Naive thymus-derived CD4-positive, alpha-beta T cell (primary cell): ENCODE measurements at regions not wholly inside any gene's neighbourhood (a gene's known extent, or its start where the extent isn't known, plus 50 kb on each side); places are given as distances from the start of the nearest gene placed in this dataset.
A peak's percentile ranks its signal among the peaks of the same experiment; 100 is the strongest.

Experiments used
- ATAC-seq: fragments of 150-1000 bp; cut with Tn5 transposase; 2 replicates; pipeline ENCODE4 v1.10.0; 2021; ENCODE audit warnings: mild to moderate bottlenecking, moderate library complexity
- CTCF ChIA-PET: fragments of 350-600 bp; sonication (Branson Sonifier 250); formaldehyde crosslinking; loops from one replicate; lab custom pipeline; 2021; ENCODE audit warnings: antibody characterized with exemption; lab: Charles Lee
- POLR2A ChIA-PET: fragments of 350-600 bp; sonication (Branson Sonifier 250); formaldehyde crosslinking; loops from one replicate; lab custom pipeline; 2021; ENCODE audit warnings: antibody characterized with exemption, inconsistent platforms; lab: Charles Lee
- DNase-seq, 9 donors: peaks; one replicate each; pipeline versions ENCODE4 v3.0.0 to v3.0.0-alpha.2; 2020 to 2022; ENCODE audit warnings: mixed read lengths in 1 of 9
- H3K27ac ChIP-seq: one replicate; pipeline ENCODE4 v1.7.0; 2013; ENCODE audit warnings: mild to moderate bottlenecking, low read depth, low read length, moderate library complexity
- H3K27me3 ChIP-seq, 2 donors: one replicate each; pipeline ENCODE4 v1.7.0; 2013; ENCODE audit warnings: low read length in 2 of 2, mild to moderate bottlenecking in 2 of 2, moderate library complexity in 2 of 2; ENCODE audit not compliant: control insufficient read depth in 2 of 2, insufficient read depth in 2 of 2
- H3K36me3 ChIP-seq, 3 experiments: 1 replicate in 2 of 3; 2 replicates in 1 of 3; pipeline ENCODE4 v1.7.0; 2013; ENCODE audit warnings: low read length in 3 of 3, mild to moderate bottlenecking in 3 of 3, moderate library complexity in 1 of 3; ENCODE audit not compliant: insufficient read depth in 3 of 3, control insufficient read depth in 2 of 3
- H3K4me1 ChIP-seq, 2 donors: one replicate each; pipeline ENCODE4 v1.7.0; 2013; ENCODE audit warnings: low read length in 2 of 2, mild to moderate bottlenecking in 2 of 2, moderate library complexity in 1 of 2; ENCODE audit not compliant: control insufficient read depth in 2 of 2, insufficient read depth in 2 of 2
- H3K4me3 ChIP-seq: 2 replicates; pipeline ENCODE4 v1.7.0; 2013; ENCODE audit warnings: mild to moderate bottlenecking, low read length
- H3K9me3 ChIP-seq, 3 experiments: 1 replicate in 2 of 3; 2 replicates in 1 of 3; pipeline ENCODE4 v1.7.0; 2013; ENCODE audit warnings: low read length in 3 of 3; ENCODE audit not compliant: control insufficient read depth in 2 of 3
- H3K27ac Mint-ChIP-seq, 9 donors: one replicate each; pipeline ENCODE4 v1.8.0; 2020 to 2022; ENCODE audit warnings: mixed read lengths in 9 of 9, mild to moderate bottlenecking in 8 of 9, moderate library complexity in 5 of 9, inconsistent platforms in 2 of 9
- H3K27me3 Mint-ChIP-seq, 5 donors: one replicate each; pipeline ENCODE4 v1.8.0; 2021 to 2022; ENCODE audit warnings: mixed read lengths in 5 of 5, mild to moderate bottlenecking in 1 of 5
- H3K36me3 Mint-ChIP-seq, 5 donors: one replicate each; pipeline ENCODE4 v1.8.0; 2020 to 2022; ENCODE audit warnings: mixed read lengths in 5 of 5, mild to moderate bottlenecking in 3 of 5, inconsistent platforms in 1 of 5
- H3K4me1 Mint-ChIP-seq, 7 donors: one replicate each; pipeline ENCODE4 v1.8.0; 2020 to 2022; ENCODE audit warnings: mixed read lengths in 7 of 7, mild to moderate bottlenecking in 3 of 7, inconsistent platforms in 1 of 7
- H3K4me3 Mint-ChIP-seq, 10 donors: one replicate each; pipeline ENCODE4 v1.8.0; 2020 to 2022; ENCODE audit warnings: mild to moderate bottlenecking in 10 of 10, mixed read lengths in 10 of 10, moderate library complexity in 6 of 10, inconsistent platforms in 2 of 10
- H3K9me3 Mint-ChIP-seq, 11 donors: one replicate each; pipeline ENCODE4 v1.8.0; 2020 to 2022; ENCODE audit warnings: mixed read lengths in 11 of 11, mild to moderate bottlenecking in 4 of 11, inconsistent platforms in 1 of 11, moderate library complexity in 1 of 11
- intact Hi-C, 2 donors: fragments of 100-400 bp; cut with micrococcal nuclease; formaldehyde crosslinking; loops; one replicate each; pipeline ENCODE4 v1.15.1; 2023

DNA sequence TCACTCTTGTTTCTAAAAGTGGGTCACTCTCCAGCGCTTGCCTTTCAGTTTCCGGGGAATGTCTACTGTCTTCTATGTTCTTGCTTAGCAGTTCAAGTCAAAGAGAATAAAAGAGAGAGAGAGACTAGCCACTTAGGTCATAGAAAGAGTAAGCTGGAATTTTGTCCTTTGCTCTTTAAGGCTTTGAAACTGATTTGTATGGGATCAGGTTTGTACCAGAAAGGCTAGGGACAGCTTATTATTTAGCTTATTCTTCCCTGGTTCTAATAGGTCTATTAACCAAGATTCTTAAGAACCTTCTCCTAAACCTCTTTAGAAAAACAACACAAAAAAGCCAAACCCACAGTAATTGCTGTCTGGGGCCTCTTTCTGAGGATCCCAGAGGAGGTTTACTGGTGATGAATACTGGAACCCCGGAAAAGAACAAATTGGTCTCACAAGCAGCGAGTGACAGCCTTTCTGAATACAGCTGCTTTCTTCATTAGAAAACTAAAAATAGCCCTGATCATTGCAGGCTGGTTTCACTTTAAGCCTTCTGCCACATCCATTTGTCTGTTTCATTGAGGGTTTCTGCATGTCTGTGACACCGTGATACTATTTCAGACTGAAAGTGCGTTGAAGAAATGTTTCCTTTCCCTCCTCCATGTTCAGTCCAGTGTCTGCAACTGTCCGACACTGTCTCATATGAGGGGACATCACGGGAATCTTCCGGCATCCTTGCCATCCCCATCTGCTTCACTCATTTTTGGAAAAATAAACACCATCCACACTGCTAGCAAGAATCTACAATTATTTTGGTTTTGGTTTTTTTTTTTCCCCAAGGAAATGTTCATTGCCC is 75.1 kb upstream of the ATXN1 start:
- peak overlapping the region in 2 of 9 donors; percentile 37 to 74 for H3K27ac Mint-ChIP-seq
- no peaks in the 10 kb centered on the region for H3K27me3 ChIP-seq
- CTCF ChIA-PET, result interaction anchor here (0.7 kb wide), 1 partner anchor 24 kb away, joined by 3 read pairs; no protein-coding TSS in a partner anchor
- intact Hi-C loops, result loop anchor here in 1 of 2 donors (2.0 to 5.0 kb wide), 2 partner anchors 69 to 356 kb away; no protein-coding TSS in a partner anchor
- no peak overlapping the region for H3K27ac ChIP-seq
- H3K9me3 Mint-ChIP-seq, result no peaks in the 10 kb centered on the region
- peaks cover 0 to 20% (median 10%) of the 10 kb centered on the region in 5 donors for H3K27me3 Mint-ChIP-seq
- POLR2A ChIA-PET, result interaction anchor here (0.7 kb wide), 1 partner anchor 428 kb away, joined by 3 read pairs; no protein-coding TSS in a partner anchor
- peak overlapping the region; percentile 40 for H3K4me3 ChIP-seq
- peaks cover 0 to 18% of the 10 kb centered on the region in 2 donors for H3K4me1 ChIP-seq
- H3K36me3 Mint-ChIP-seq, result peaks cover 0 to 4% (median 0%) of the 10 kb centered on the region in 5 donors
- H3K9me3 ChIP-seq, result no peaks in the 10 kb centered on the region
- H3K36me3 ChIP-seq, result no peaks in the 10 kb centered on the region
- ATAC-seq (peak; percentile 38), DNase-seq (no peak)
- H3K4me1 Mint-ChIP-seq, result peaks cover 7 to 29% (median 14%) of the 10 kb centered on the region in 7 donors
- peak overlapping the region in 6 of 10 donors; percentile 24 to 81 (median 45) for H3K4me3 Mint-ChIP-seq

DNA sequence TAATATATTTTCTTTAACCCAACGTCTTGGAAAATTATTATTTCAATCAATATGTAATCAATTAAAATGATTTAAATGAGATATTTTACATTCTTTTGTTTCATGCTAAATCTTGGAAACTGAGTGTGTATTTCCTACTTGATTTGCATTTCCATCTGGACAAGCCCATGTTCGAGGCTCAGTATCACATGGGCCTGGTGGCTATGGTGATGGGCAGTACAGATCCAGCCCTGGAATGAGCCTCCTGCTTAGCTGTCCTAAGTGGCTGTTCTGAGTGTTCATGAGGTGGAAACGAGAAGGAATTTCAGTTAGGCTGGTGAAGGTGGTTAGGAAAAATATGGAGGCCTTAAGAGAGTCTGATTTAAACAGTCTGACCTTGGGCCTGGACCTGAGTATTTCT is 73.0 kb upstream of the ATXN1 start:
- Mint-ChIP-seq H3K36me3 (peaks cover 0 to 4% (median 0%) of the 10 kb centered on the region in 5 donors), H3K4me3 (no peak overlapping the region), H3K27ac (no peak overlapping the region), H3K9me3 (no peaks in the 10 kb centered on the region), H3K4me1 (peaks cover 7 to 25% (median 14%) of the 10 kb centered on the region in 7 donors), H3K27me3 (peaks cover 0 to 12% (median 10%) of the 10 kb centered on the region in 5 donors)
- Histone ChIP-seq H3K27ac (no peak overlapping the region), H3K9me3 (no peaks in the 10 kb centered on the region), H3K4me3 (no peak overlapping the region), H3K27me3 (no peaks in the 10 kb centered on the region), H3K4me1 (peaks cover 0 to 18% of the 10 kb centered on the region in 2 donors), H3K36me3 (no peaks in the 10 kb centered on the region)
- ChIA-PET POLR2A (no interaction called here), CTCF (no interaction called here)
- no peak for ATAC-seq
- no peak for DNase-seq
- intact Hi-C loops, result no loop called here

DNA sequence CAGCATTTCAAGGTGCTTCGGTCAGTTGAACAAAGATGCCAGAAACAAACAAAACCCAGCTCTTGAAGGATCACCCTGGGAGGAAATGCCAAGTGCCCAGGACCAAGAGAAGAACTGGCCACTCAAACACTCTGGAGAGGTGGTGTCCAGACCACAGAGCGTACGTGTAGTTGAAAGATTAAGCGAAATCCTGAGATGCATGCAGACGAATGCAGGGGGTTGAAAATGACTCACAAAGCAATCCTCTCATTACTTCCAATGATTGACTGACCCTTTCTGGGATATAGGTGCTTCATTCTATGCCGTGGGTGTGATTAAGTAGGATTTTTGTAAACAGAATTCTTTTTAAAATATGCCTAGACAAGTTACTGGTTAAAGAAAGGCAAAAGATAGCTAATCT is 71.5 kb upstream of the ATXN1 start:
- Histone ChIP-seq H3K27me3 (no peaks in the 10 kb centered on the region), H3K36me3 (no peaks in the 10 kb centered on the region), H3K9me3 (no peaks in the 10 kb centered on the region), H3K27ac (no peak overlapping the region), H3K4me3 (no peak overlapping the region), H3K4me1 (peaks cover 0 to 13% of the 10 kb centered on the region in 2 donors)
- ChIA-PET POLR2A (no interaction called here), CTCF (no interaction called here)
- Mint-ChIP-seq H3K27ac (no peak overlapping the region), H3K27me3 (peaks cover 0 to 12% (median 10%) of the 10 kb centered on the region in 5 donors), H3K4me1 (peaks cover 7 to 23% (median 13%) of the 10 kb centered on the region in 7 donors), H3K9me3 (no peaks in the 10 kb centered on the region), H3K4me3 (no peak overlapping the region), H3K36me3 (peaks cover 0 to 4% (median 0%) of the 10 kb centered on the region in 5 donors)
- intact Hi-C loops, result no loop called here
- no peak for ATAC-seq
- DNase-seq, result no peak

DNA sequence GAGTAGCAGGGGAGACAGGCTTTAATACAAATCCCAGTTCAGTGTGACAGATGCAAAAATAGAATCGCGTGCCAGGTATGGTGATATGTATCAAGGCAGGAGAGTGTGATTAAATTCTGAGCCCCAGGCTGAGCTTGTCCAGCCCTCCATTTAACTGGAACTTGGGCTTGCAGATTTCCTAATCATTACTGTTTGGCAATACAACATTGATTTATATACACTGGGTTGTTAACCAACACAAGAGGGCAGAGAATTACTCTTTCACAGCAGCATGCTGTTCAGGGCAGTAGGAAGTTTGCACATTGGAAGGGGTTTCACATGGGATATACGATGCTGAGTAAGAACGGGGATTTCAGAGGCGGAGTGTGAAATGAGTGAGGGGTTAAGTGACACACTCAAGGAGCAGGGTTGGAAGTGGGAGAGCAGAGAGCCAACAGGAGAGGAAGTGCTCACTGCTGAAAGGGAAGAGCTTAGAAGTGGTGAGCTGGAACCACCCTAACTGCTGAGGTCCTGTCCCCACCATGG is 70.8 kb upstream of the ATXN1 start:
- ChIA-PET POLR2A (no interaction called here), CTCF (no interaction called here)
- H3K4me1 Mint-ChIP-seq, result peaks cover 7 to 23% (median 10%) of the 10 kb centered on the region in 7 donors
- intact Hi-C loops, result no loop called here
- no peaks in the 10 kb centered on the region for H3K9me3 Mint-ChIP-seq
- Histone ChIP-seq H3K27ac (no peak overlapping the region), H3K36me3 (no peaks in the 10 kb centered on the region), H3K27me3 (no peaks in the 10 kb centered on the region), H3K9me3 (no peaks in the 10 kb centered on the region), H3K4me3 (no peak overlapping the region), H3K4me1 (peaks cover 0 to 10% of the 10 kb centered on the region in 2 donors)
- peaks cover 0 to 18% (median 12%) of the 10 kb centered on the region in 5 donors for H3K27me3 Mint-ChIP-seq
- H3K4me3 Mint-ChIP-seq, result no peak overlapping the region
- ATAC-seq (peak; percentile 31), DNase-seq (no peak)
- peaks cover 0 to 4% (median 0%) of the 10 kb centered on the region in 5 donors for H3K36me3 Mint-ChIP-seq
- no peak overlapping the region for H3K27ac Mint-ChIP-seq

DNA sequence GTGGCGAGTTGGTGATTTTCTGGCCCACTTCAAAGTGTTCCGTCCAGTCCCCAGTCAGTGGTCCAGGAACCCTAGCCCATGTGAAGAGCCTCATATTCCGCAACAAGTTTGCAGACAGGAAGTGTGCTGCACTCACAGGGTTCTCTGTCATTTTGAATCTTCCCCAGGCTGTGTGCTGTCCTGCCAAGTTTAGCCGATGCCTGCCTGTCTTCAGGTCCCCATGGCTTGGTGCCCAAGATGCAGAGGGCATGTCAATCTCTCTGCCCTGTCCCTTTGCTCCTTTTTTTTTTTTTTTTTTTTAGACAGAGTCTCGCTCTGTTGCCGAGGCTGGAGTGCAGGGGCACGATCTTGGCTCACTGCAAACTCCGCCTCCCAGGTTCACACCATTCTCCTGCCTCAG is 69.9 kb upstream of the ATXN1 start:
- H3K36me3 Mint-ChIP-seq, result peaks cover 0 to 4% (median 0%) of the 10 kb centered on the region in 5 donors
- POLR2A ChIA-PET, result no interaction called here
- peaks cover 0 to 15% (median 0%) of the 10 kb centered on the region in 7 donors for H3K4me1 Mint-ChIP-seq
- H3K27me3 Mint-ChIP-seq, result peaks cover 0 to 22% (median 12%) of the 10 kb centered on the region in 5 donors
- H3K9me3 Mint-ChIP-seq, result no peaks in the 10 kb centered on the region
- intact Hi-C loops, result no loop called here
- CTCF ChIA-PET, result no interaction called here
- H3K4me3 ChIP-seq, result no peak overlapping the region
- H3K27ac Mint-ChIP-seq, result no peak overlapping the region
- no peaks in the 10 kb centered on the region for H3K36me3 ChIP-seq
- H3K27ac ChIP-seq, result no peak overlapping the region
- ATAC-seq (no peak), DNase-seq (no peak)
- no peak overlapping the region for H3K4me3 Mint-ChIP-seq
- peaks cover 0 to 6% of the 10 kb centered on the region in 2 donors for H3K4me1 ChIP-seq
- H3K9me3 ChIP-seq, result no peaks in the 10 kb centered on the region
- H3K27me3 ChIP-seq, result no peaks in the 10 kb centered on the region

DNA sequence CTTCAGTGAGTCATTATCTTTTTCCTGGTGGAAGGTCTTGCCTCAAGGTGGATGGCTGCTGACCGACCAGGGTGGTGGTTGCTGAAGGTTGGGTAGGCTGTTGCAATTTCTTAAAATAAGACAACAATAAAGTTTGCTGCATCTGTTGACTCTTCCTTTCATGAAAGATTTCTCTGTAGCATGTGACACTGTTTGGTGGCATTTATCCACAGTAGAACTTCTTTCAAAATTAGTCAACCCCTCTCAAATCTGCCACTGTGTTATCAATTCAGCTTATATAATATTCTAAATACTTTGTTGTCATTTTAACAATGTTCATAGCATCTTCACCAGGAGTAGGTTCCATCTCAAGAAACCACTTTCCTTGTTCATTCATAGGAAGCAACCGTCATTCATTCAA is 66.8 kb upstream of the ATXN1 start:
- no peaks in the 10 kb centered on the region for H3K27me3 ChIP-seq
- no peaks in the 10 kb centered on the region for H3K9me3 ChIP-seq
- H3K4me3 ChIP-seq, result no peak overlapping the region
- POLR2A ChIA-PET, result no interaction called here
- DNase-seq (no peak), ATAC-seq (no peak)
- CTCF ChIA-PET, result no interaction called here
- peaks cover 0 to 6% of the 10 kb centered on the region in 2 donors for H3K4me1 ChIP-seq
- peaks cover 0 to 12% (median 0%) of the 10 kb centered on the region in 7 donors for H3K4me1 Mint-ChIP-seq
- H3K4me3 Mint-ChIP-seq, result no peak overlapping the region
- no peaks in the 10 kb centered on the region for H3K36me3 ChIP-seq
- no peaks in the 10 kb centered on the region for H3K9me3 Mint-ChIP-seq
- no peak overlapping the region for H3K27ac ChIP-seq
- peaks cover 0 to 4% (median 0%) of the 10 kb centered on the region in 5 donors for H3K36me3 Mint-ChIP-seq
- intact Hi-C loops, result no loop called here
- H3K27ac Mint-ChIP-seq, result no peak overlapping the region
- H3K27me3 Mint-ChIP-seq, result peaks cover 6 to 40% (median 12%) of the 10 kb centered on the region in 5 donors
